Colonic mucosa (tissue), 4 donors: ENCODE measurements at regions not wholly inside any gene's neighbourhood (a gene's known extent, or its start where the extent isn't known, plus 50 kb on each side); places are given as distances from the start of the nearest gene placed in this dataset.

Source experiments
- DNase-seq: peaks from one replicate; pipeline ENCODE4 v3.0.0-alpha.2; 2020
- H3K27ac ChIP-seq: fragments of 200-600 bp; one replicate; pipeline ENCODE4 v1.8.0; 2021
- H3K27me3 ChIP-seq: fragments of 200-600 bp; one replicate; pipeline ENCODE4 v1.8.0; 2021
- H3K36me3 ChIP-seq: fragments of 200-600 bp; one replicate; pipeline ENCODE4 v1.8.0; 2021
- H3K4me1 ChIP-seq: fragments of 200-600 bp; one replicate; pipeline ENCODE4 v1.8.0; 2021; ENCODE audit warnings: mild to moderate bottlenecking
- H3K4me3 ChIP-seq: fragments of 200-600 bp; one replicate; pipeline ENCODE4 v1.8.0; 2021
- H3K9ac ChIP-seq, 2 donors: one replicate each; pipeline ENCODE4 v1.7.0; 2013; ENCODE audit warnings: control low read depth in 2 of 2, low read depth in 2 of 2, low read length in 2 of 2
- H3K9me3 ChIP-seq: fragments of 200-600 bp; one replicate; pipeline ENCODE4 v1.8.0; 2021
- intact Hi-C: fragments of 100-400 bp; cut with DNase I; formaldehyde crosslinking; loops from one replicate; pipeline ENCODE4 v1.14.1; 2022
- TF ChIP-seq, protein P1 (sequence below): fragments of 200-600 bp; IDR thresholded peaks from one replicate; pipeline ENCODE4 v1.8.0; 2022; ENCODE audit warnings: antibody characterized with exemption, mild to moderate bottlenecking
- donor health status: healthy.
- donor health status: DM: no; HTN: no; CAD: no.
- donor health status: DM: no; HTN: no; CAD: no.

DNA sequence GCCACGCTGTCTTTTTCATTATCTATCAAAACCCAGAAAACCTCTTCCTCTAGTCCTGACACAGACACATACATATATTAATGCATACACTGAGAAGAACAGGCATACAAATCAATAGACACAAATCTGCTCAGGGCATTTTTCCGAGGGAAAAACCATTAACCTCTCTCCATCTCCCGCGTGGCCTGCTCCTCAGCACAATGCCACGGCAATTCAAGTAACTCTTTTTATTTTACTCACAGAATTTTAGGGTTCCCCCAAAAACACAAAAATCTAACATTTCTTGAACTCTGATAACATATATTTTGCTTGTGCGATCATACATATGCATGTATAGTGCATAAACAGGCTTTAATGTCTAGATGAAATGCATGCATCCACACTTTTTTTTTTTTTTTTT, 110.8 kb upstream of the NSMCE3 start:
- Histone ChIP-seq H3K27ac (no peak overlapping the region), H3K9ac (no peak overlapping the region), H3K27me3 (no peaks in the 10 kb centered on the region), H3K9me3 (no peaks in the 10 kb centered on the region), H3K4me3 (no peak overlapping the region), H3K4me1 (no peaks in the 10 kb centered on the region), H3K36me3 (no peaks in the 10 kb centered on the region)
- DNase-seq, result no peak
- TF ChIP-seq, protein P1, sequence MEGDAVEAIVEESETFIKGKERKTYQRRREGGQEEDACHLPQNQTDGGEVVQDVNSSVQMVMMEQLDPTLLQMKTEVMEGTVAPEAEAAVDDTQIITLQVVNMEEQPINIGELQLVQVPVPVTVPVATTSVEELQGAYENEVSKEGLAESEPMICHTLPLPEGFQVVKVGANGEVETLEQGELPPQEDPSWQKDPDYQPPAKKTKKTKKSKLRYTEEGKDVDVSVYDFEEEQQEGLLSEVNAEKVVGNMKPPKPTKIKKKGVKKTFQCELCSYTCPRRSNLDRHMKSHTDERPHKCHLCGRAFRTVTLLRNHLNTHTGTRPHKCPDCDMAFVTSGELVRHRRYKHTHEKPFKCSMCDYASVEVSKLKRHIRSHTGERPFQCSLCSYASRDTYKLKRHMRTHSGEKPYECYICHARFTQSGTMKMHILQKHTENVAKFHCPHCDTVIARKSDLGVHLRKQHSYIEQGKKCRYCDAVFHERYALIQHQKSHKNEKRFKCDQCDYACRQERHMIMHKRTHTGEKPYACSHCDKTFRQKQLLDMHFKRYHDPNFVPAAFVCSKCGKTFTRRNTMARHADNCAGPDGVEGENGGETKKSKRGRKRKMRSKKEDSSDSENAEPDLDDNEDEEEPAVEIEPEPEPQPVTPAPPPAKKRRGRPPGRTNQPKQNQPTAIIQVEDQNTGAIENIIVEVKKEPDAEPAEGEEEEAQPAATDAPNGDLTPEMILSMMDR, result no peak
- intact Hi-C loops, result no loop called here

DNA sequence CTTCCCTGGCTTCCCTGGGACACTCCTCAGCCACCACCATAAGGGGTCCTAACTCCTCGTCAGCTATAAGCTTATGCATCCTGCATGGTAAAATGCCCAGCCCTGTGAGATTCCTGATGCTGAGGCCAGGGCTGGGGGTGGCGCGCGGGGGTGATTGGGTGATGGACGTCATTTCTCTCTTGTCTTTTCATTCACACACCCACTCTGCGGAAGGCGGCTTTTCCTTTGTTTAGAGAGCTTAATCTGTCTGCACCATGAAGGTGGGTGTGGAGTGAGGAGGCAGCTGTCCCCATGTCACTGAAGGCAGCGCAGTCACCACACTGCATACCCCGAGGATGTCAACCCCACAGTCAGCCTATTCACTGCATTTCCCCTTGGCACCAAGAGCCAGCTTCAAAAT, 110.0 kb upstream of the NSMCE3 start:
- TF ChIP-seq, protein P1, result no peak
- Histone ChIP-seq H3K4me1 (no peaks in the 10 kb centered on the region), H3K9me3 (no peaks in the 10 kb centered on the region), H3K9ac (no peak overlapping the region), H3K36me3 (no peaks in the 10 kb centered on the region), H3K27ac (no peak overlapping the region), H3K4me3 (no peak overlapping the region), H3K27me3 (no peaks in the 10 kb centered on the region)
- DNase-seq, result no peak
- intact Hi-C loops, result no loop called here

DNA sequence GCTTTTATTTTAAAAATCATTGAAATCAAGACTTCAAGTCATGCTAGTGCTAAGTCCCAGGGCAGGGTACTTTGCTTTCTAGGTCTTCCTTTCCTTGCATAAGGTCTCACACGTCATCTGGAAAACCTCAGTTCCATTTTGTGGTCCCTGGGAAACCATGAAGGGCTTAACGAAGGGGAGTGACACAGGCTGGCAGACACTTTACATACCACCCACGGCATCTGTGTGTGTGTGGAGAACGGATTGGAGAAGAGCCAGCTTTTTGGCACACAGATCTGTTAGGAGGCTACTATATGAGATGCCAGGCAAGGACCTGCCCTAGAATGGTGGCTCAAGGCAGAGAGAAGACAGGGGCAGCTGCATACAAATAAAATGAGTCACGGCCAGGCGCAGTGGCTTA, 107.5 kb upstream of the NSMCE3 start:
- intact Hi-C loops, result no loop called here
- no peak overlapping the region for H3K4me3 ChIP-seq
- no peaks in the 10 kb centered on the region for H3K36me3 ChIP-seq
- no peaks in the 10 kb centered on the region for H3K9me3 ChIP-seq
- TF ChIP-seq, protein P1, result no peak
- no peak overlapping the region for H3K27ac ChIP-seq
- DNase-seq, result no peak
- no peaks in the 10 kb centered on the region for H3K4me1 ChIP-seq
- H3K27me3 ChIP-seq, result no peaks in the 10 kb centered on the region
- H3K9ac ChIP-seq, result no peak overlapping the region

DNA sequence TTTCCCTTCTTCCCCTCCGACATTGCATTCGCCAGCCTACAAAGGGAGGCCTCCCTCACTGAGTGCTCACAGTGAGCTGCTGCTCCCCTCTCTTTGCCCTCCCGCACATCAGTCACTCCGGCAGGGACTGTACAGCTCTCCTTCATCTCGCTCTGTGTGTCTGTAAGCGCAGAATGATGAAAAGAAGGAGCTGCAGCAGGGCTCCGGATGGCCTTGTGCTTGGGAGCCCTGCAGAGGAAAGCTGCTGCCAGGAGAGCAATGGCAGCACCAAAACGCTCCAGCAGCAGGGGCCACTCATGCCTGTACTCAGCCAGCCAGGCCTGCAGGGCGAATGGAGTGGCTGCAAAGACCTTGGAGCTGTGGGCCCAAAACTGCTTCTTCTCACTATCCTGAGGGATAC, 107.0 kb upstream of the NSMCE3 start:
- Histone ChIP-seq H3K4me3 (no peak overlapping the region), H3K9ac (no peak overlapping the region), H3K4me1 (no peaks in the 10 kb centered on the region), H3K27ac (no peak overlapping the region), H3K9me3 (no peaks in the 10 kb centered on the region), H3K27me3 (no peaks in the 10 kb centered on the region), H3K36me3 (no peaks in the 10 kb centered on the region)
- DNase-seq, result no peak
- TF ChIP-seq, protein P1, result no peak
- intact Hi-C loops, result no loop called here

DNA sequence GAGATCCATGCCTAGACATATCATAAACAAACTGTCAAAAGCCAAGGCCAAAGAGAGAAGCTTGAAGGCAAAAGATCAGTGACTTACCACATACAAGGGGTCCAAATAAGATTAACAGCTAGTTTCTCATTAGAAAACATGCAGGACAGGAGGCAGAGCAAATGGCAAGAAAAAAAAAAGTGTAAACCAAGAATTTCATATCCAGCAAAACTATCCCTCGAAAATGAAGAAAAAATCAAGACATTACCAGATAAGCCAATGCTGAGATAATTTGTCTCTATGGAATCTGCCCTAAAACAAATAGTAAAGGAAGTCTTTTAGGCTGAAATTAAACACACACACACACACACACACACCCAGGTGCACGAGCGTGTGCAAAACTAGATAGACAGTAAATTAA, 99.6 kb upstream of the NSMCE3 start:
- no peak overlapping the region for H3K27ac ChIP-seq
- no peaks in the 10 kb centered on the region for H3K36me3 ChIP-seq
- no peak for DNase-seq
- H3K4me3 ChIP-seq, result no peak overlapping the region
- H3K9ac ChIP-seq, result no peak overlapping the region
- no peaks in the 10 kb centered on the region for H3K9me3 ChIP-seq
- intact Hi-C loops, result no loop called here
- TF ChIP-seq, protein P1, result no peak
- H3K27me3 ChIP-seq, result no peaks in the 10 kb centered on the region
- H3K4me1 ChIP-seq, result no peaks in the 10 kb centered on the region
